ENCODE measurements at regions not wholly inside any gene's neighbourhood (a gene's known extent, or its start where the extent isn't known, plus 50 kb on each side); places are given as distances from the start of the nearest gene placed in this dataset.

DNA sequence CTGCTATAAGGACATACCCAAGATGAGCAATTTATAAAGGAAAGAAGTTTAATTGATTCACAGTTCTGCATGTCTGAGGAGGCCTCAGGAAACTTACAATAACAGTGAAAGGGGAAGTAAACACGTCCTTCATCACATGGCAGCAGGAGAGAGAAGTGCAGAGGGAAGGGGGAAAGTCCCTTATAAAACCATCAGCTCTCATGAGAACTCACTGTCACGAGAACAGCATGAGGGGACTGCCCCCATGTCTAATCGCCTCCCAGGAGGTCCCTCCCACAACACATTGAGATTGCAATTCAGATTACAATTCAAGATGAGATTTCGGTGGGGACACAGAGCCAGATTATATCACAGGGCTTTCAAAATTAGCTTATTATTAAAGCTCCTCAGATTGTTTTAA, 209.5 kb upstream of the PPP3CA start:
- no peak for DNase-seq
- TF ChIP-seq, protein P1, sequence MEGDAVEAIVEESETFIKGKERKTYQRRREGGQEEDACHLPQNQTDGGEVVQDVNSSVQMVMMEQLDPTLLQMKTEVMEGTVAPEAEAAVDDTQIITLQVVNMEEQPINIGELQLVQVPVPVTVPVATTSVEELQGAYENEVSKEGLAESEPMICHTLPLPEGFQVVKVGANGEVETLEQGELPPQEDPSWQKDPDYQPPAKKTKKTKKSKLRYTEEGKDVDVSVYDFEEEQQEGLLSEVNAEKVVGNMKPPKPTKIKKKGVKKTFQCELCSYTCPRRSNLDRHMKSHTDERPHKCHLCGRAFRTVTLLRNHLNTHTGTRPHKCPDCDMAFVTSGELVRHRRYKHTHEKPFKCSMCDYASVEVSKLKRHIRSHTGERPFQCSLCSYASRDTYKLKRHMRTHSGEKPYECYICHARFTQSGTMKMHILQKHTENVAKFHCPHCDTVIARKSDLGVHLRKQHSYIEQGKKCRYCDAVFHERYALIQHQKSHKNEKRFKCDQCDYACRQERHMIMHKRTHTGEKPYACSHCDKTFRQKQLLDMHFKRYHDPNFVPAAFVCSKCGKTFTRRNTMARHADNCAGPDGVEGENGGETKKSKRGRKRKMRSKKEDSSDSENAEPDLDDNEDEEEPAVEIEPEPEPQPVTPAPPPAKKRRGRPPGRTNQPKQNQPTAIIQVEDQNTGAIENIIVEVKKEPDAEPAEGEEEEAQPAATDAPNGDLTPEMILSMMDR (IDR thresholded peaks at IDR 0.05; ENCODE audit: low read depth, low read length): no peak
- Histone ChIP-seq H3K4me3 (ENCODE audit: low read depth, low read length) (no peak overlapping the region), H3K27me3 (ENCODE audit: insufficient read depth, low read depth, severe bottlenecking) (no peaks in the 10 kb centered on the region), H3K36me3 (no peaks in the 10 kb centered on the region), H3K27ac (no peak overlapping the region), H3K9me3 (ENCODE audit: severe bottlenecking) (peaks cover 3% of the 10 kb centered on the region)

DNA sequence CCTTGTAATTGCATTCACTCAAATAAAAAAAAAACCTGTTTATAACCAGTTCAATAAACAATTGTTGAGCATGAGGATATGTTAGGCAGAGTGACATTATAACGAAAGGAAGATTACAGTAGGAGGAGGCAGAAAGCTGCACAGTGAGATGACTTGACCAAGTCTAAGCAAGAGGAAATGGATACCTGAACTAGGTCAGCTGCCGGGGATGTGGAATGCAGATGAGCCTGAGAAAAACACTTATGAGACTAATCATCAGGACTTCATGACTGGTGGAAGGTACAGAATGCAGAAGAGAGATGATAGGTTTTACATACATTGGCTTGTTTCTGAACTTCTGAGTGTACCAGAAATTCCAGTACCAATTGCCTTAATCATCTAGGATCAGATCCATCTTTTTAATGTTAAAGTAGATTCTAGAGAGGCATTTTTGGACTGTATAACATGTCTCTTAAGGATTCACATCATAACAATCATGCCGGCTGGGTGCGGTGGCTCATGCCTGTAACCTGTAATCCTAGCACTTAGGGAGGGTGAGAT, 208.1 kb upstream of the PPP3CA start:
- DNase-seq: no peak
- Histone ChIP-seq H3K4me3 (ENCODE audit: low read depth, low read length) (no peak overlapping the region), H3K27me3 (ENCODE audit: insufficient read depth, low read depth, severe bottlenecking) (no peaks in the 10 kb centered on the region), H3K9me3 (ENCODE audit: severe bottlenecking) (peaks cover 3% of the 10 kb centered on the region), H3K27ac (no peak overlapping the region), H3K36me3 (no peaks in the 10 kb centered on the region)
- TF ChIP-seq, protein P1 (IDR thresholded peaks at IDR 0.05; ENCODE audit: low read depth, low read length): no peak

DNA sequence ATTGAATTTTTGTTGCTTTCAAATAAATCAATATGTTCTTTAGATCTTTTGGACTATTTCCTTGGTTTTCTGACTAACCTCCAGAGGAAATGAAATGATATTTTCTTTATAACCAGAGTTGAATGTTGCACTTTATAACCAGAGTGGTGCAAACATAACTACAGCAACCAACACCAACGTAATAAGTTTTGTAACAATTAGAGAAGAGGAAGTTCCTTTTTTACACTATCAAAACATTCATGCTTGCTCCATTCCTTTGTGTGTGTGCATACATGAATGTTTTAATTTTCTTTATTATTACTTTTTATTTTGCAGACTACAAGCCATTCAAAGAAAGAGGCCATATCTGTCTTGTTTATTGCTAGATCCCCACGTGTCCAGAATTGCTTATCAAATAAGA, 193.0 kb upstream of the PPP3CA start:
- TF ChIP-seq, protein P1 (IDR thresholded peaks at IDR 0.05; ENCODE audit: low read depth, low read length): no peak
- H3K9me3 ChIP-seq (ENCODE audit: severe bottlenecking): no peaks in the 10 kb centered on the region
- H3K4me3 ChIP-seq (ENCODE audit: low read depth, low read length): no peak overlapping the region
- no peaks in the 10 kb centered on the region for H3K36me3 ChIP-seq
- no peak overlapping the region for H3K27ac ChIP-seq
- H3K27me3 ChIP-seq (ENCODE audit: insufficient read depth, low read depth, severe bottlenecking): no peaks in the 10 kb centered on the region
- no peak for DNase-seq

DNA sequence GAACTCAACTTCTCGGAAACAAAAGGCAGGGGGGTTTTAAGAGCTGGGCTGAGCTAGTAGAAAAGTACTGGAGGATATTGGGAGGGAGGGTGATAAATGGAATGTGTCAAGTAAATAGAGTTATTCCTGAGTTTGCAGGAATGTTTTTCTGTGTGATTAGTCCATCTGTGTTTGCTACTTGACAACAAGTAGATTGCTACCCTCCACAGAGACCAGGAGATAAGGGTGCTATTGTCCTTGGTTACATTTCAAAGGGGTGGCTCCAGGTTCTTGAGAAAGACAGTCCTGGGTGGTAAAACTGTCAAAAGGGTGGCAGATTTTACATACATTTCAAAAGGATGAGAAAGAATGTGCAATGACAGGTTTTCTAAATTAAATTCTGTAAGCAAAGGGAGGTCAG, 181.2 kb upstream of the PPP3CA start:
- Histone ChIP-seq H3K4me3 (ENCODE audit: low read depth, low read length) (no peak overlapping the region), H3K9me3 (ENCODE audit: severe bottlenecking) (no peaks in the 10 kb centered on the region), H3K27me3 (ENCODE audit: insufficient read depth, low read depth, severe bottlenecking) (no peaks in the 10 kb centered on the region), H3K36me3 (no peaks in the 10 kb centered on the region), H3K27ac (no peak overlapping the region)
- no peak for DNase-seq
- TF ChIP-seq, protein P1 (IDR thresholded peaks at IDR 0.05; ENCODE audit: low read depth, low read length): no peak

DNA sequence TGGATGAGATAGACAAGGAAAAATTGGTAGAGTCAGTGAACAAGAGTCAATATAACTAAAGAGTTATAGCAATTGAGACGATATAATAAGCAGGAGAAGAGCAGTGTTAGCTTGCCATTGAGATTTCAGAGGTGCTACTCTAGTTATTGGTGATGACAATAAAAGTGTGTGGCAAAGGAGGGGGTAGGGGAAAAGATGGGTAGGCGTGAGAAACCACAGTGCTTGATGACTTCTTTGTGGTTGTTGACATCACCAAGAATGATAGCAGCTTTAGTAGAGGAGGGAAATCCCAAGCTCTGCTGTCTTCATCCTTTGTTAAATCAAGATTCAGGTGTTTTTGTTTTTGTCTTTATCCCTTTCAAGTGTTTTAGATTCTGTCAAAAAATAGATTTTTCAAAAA, 179.9 kb upstream of the PPP3CA start:
- H3K36me3 ChIP-seq: no peaks in the 10 kb centered on the region
- DNase-seq: no peak

DNA sequence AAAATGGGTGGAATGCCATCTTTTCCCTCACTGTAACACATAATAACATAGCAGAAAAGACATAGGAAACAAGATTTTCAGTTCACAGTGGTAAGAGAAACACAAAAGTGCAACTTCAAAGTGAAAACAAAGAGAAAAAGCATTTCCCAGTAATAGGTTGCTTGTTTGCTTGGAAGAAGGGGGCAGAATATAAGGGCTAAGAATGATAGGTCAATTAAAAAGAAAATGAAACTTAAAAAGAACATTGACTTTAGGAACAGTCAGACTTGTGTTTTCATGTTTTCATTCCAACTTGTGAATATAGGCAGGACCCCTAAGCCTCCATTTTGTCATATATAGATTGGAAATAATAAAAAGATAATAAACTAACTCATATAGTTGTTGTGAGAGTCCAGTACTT, 168.2 kb upstream of the PPP3CA start:
- H3K4me3 ChIP-seq (ENCODE audit: low read depth, low read length): no peak overlapping the region
- H3K27me3 ChIP-seq (ENCODE audit: insufficient read depth, low read depth, severe bottlenecking): no peaks in the 10 kb centered on the region
- no peak overlapping the region for H3K27ac ChIP-seq
- TF ChIP-seq, protein P1 (IDR thresholded peaks at IDR 0.05; ENCODE audit: low read depth, low read length): no peak
- no peak for DNase-seq
- H3K36me3 ChIP-seq: no peaks in the 10 kb centered on the region
- H3K9me3 ChIP-seq (ENCODE audit: severe bottlenecking): no peaks in the 10 kb centered on the region

More for the DNA sequence above, 179.9 kb upstream of the PPP3CA start:
- Histone ChIP-seq H3K27ac (no peak overlapping the region), H3K9me3 (ENCODE audit: severe bottlenecking) (no peaks in the 10 kb centered on the region), H3K4me3 (ENCODE audit: low read depth, low read length) (no peak overlapping the region), H3K27me3 (ENCODE audit: insufficient read depth, low read depth, severe bottlenecking) (no peaks in the 10 kb centered on the region)
- TF ChIP-seq, protein P1 (IDR thresholded peaks at IDR 0.05; ENCODE audit: low read depth, low read length): no peak
